Naive B cell (primary cell): ENCODE measurements at regions not wholly inside any gene's neighbourhood (a gene's known extent, or its start where the extent isn't known, plus 50 kb on each side); places are given as distances from the start of the nearest gene placed in this dataset.

ENCODE experiments used
- ATAC-seq, 2 donors: fragments of 150-1000 bp; cut with Tn5 transposase; 2 replicates each; pipeline ENCODE4 v1.10.0; 2021; ENCODE audit warnings: low read depth in 2 of 2, mild to moderate bottlenecking in 2 of 2, moderate library complexity in 2 of 2
- DNase-seq: peaks from one replicate; pipeline ENCODE4 v3.0.0; 2022
- H3K27ac Mint-ChIP-seq, 6 donors: one replicate each; pipeline ENCODE4 v1.8.0; 2020 to 2022; ENCODE audit warnings: mild to moderate bottlenecking in 6 of 6, mixed read lengths in 6 of 6, moderate library complexity in 5 of 6, inconsistent platforms in 2 of 6
- H3K27me3 Mint-ChIP-seq, 3 donors: one replicate each; pipeline ENCODE4 v1.8.0; 2021 to 2022; ENCODE audit warnings: mixed read lengths in 3 of 3, mild to moderate bottlenecking in 1 of 3
- H3K36me3 Mint-ChIP-seq, 2 donors: one replicate each; pipeline ENCODE4 v1.8.0; 2020 to 2022; ENCODE audit warnings: mixed read lengths in 2 of 2, inconsistent platforms in 1 of 2, mild to moderate bottlenecking in 1 of 2
- H3K4me1 Mint-ChIP-seq, 3 donors: one replicate each; pipeline ENCODE4 v1.8.0; 2020 to 2022; ENCODE audit warnings: mixed read lengths in 3 of 3, inconsistent platforms in 1 of 3, mild to moderate bottlenecking in 1 of 3, moderate library complexity in 1 of 3
- H3K4me3 Mint-ChIP-seq, 8 donors: one replicate each; pipeline ENCODE4 v1.8.0; 2020 to 2022; ENCODE audit warnings: mild to moderate bottlenecking in 8 of 8, mixed read lengths in 8 of 8, moderate library complexity in 8 of 8, inconsistent platforms in 2 of 8
- H3K9me3 Mint-ChIP-seq, 7 donors: one replicate each; pipeline ENCODE4 v1.8.0; 2020 to 2022; ENCODE audit warnings: mixed read lengths in 7 of 7, mild to moderate bottlenecking in 5 of 7, inconsistent platforms in 2 of 7, moderate library complexity in 1 of 7

GRCh38 chr11:27254744-27255446 lies 108.1 kb downstream of the CCDC34 start:
- no peaks in the 10 kb centered on the region for H3K36me3 Mint-ChIP-seq
- ATAC-seq (no peak), DNase-seq (no peak)
- H3K4me1 Mint-ChIP-seq, result no peaks in the 10 kb centered on the region
- no peak overlapping the region for H3K4me3 Mint-ChIP-seq
- H3K9me3 Mint-ChIP-seq, result peaks cover 0 to 8% (median 3%) of the 10 kb centered on the region in 7 donors
- peaks cover 9 to 23% (median 14%) of the 10 kb centered on the region in 3 donors for H3K27me3 Mint-ChIP-seq
- H3K27ac Mint-ChIP-seq, result no peak overlapping the region

GRCh38 chr11:27253224-27253623 lies 109.8 kb downstream of the CCDC34 start:
- no peak for ATAC-seq
- Mint-ChIP-seq H3K4me1 (no peaks in the 10 kb centered on the region), H3K36me3 (no peaks in the 10 kb centered on the region), H3K4me3 (no peak overlapping the region), H3K27me3 (peaks cover 9 to 19% (median 14%) of the 10 kb centered on the region in 3 donors), H3K27ac (no peak overlapping the region), H3K9me3 (peaks cover 0 to 8% (median 3%) of the 10 kb centered on the region in 7 donors)
- DNase-seq, result no peak

- H3K4me3 Mint-ChIP-seq, result no peak overlapping the region
- no peak for DNase-seq
- ATAC-seq, result no peak
- peaks cover 2 to 8% (median 7%) of the 10 kb centered on the region in 3 donors for H3K27me3 Mint-ChIP-seq
- no peaks in the 10 kb centered on the region for H3K4me1 Mint-ChIP-seq
- H3K36me3 Mint-ChIP-seq, result no peaks in the 10 kb centered on the region
- peaks cover 0 to 7% (median 3%) of the 10 kb centered on the region in 7 donors for H3K9me3 Mint-ChIP-seq
- no peak overlapping the region for H3K27ac Mint-ChIP-seq
Measured at GRCh38 chr11:27250867-27251665, 111.9 kb downstream of the CCDC34 start.

GRCh38 chr11:27248576-27249509 lies 114.2 kb downstream of the CCDC34 start:
- H3K36me3 Mint-ChIP-seq, result no peaks in the 10 kb centered on the region
- no peak for ATAC-seq
- H3K9me3 Mint-ChIP-seq, result peaks cover 0 to 5% (median 0%) of the 10 kb centered on the region in 7 donors
- no peaks in the 10 kb centered on the region for H3K4me1 Mint-ChIP-seq
- H3K27ac Mint-ChIP-seq, result no peak overlapping the region
- H3K27me3 Mint-ChIP-seq, result no peaks in the 10 kb centered on the region
- DNase-seq, result no peak
- H3K4me3 Mint-ChIP-seq, result no peak overlapping the region

- no peak overlapping the region for H3K27ac Mint-ChIP-seq
- H3K36me3 Mint-ChIP-seq, result no peaks in the 10 kb centered on the region
Measured at GRCh38 chr11:27247660-27248059, 115.4 kb downstream of the CCDC34 start.

GRCh38 chr11:27246925-27247324 lies 116.1 kb downstream of the CCDC34 start:
- Mint-ChIP-seq H3K27ac (no peak overlapping the region), H3K27me3 (peaks cover 0 to 14% (median 6%) of the 10 kb centered on the region in 3 donors), H3K4me1 (no peaks in the 10 kb centered on the region), H3K36me3 (no peaks in the 10 kb centered on the region), H3K9me3 (peaks cover 0 to 5% (median 0%) of the 10 kb centered on the region in 7 donors), H3K4me3 (no peak overlapping the region)
- ATAC-seq, result no peak
- DNase-seq, result no peak

More at GRCh38 chr11:27247660-27248059, 115.4 kb downstream of the CCDC34 start:
- ATAC-seq, result no peak
- H3K9me3 Mint-ChIP-seq, result peaks cover 0 to 5% (median 0%) of the 10 kb centered on the region in 7 donors
- DNase-seq, result no peak
- no peaks in the 10 kb centered on the region for H3K4me1 Mint-ChIP-seq
- H3K27me3 Mint-ChIP-seq, result peaks cover 0 to 10% (median 6%) of the 10 kb centered on the region in 3 donors
- no peak overlapping the region for H3K4me3 Mint-ChIP-seq

GRCh38 chr11:27244900-27245299 lies 118.1 kb downstream of the CCDC34 start:
- no peak for ATAC-seq
- no peak for DNase-seq
- H3K27ac Mint-ChIP-seq, result no peak overlapping the region
- H3K36me3 Mint-ChIP-seq, result no peaks in the 10 kb centered on the region
- H3K4me3 Mint-ChIP-seq, result no peak overlapping the region
- peaks cover 0 to 19% (median 6%) of the 10 kb centered on the region in 3 donors for H3K27me3 Mint-ChIP-seq
- peaks cover 0 to 5% (median 0%) of the 10 kb centered on the region in 7 donors for H3K9me3 Mint-ChIP-seq
- no peaks in the 10 kb centered on the region for H3K4me1 Mint-ChIP-seq

GRCh38 chr11:27242591-27242990 lies 120.4 kb downstream of the CCDC34 start:
- no peak for ATAC-seq
- H3K4me3 Mint-ChIP-seq, result no peak overlapping the region
- no peaks in the 10 kb centered on the region for H3K4me1 Mint-ChIP-seq
- no peak for DNase-seq
- no peak overlapping the region for H3K27ac Mint-ChIP-seq
- H3K27me3 Mint-ChIP-seq, result peaks cover 0 to 19% (median 6%) of the 10 kb centered on the region in 3 donors
- no peaks in the 10 kb centered on the region for H3K36me3 Mint-ChIP-seq
- H3K9me3 Mint-ChIP-seq, result peaks cover 0 to 5% (median 0%) of the 10 kb centered on the region in 7 donors

GRCh38 chr11:27241311-27242122 lies 121.5 kb downstream of the CCDC34 start:
- Mint-ChIP-seq H3K36me3 (no peaks in the 10 kb centered on the region), H3K27me3 (peaks cover 0 to 19% (median 6%) of the 10 kb centered on the region in 3 donors), H3K9me3 (peaks cover 0 to 5% (median 0%) of the 10 kb centered on the region in 7 donors), H3K4me1 (no peaks in the 10 kb centered on the region), H3K4me3 (no peak overlapping the region), H3K27ac (no peak overlapping the region)
- ATAC-seq (no peak), DNase-seq (no peak)

GRCh38 chr11:27239305-27239942 lies 123.6 kb downstream of the CCDC34 start:
- H3K27me3 Mint-ChIP-seq, result peaks cover 0 to 19% (median 6%) of the 10 kb centered on the region in 3 donors
- H3K36me3 Mint-ChIP-seq, result no peaks in the 10 kb centered on the region
- DNase-seq (no peak), ATAC-seq (no peak)
- no peaks in the 10 kb centered on the region for H3K4me1 Mint-ChIP-seq
- no peak overlapping the region for H3K27ac Mint-ChIP-seq
- H3K9me3 Mint-ChIP-seq, result no peaks in the 10 kb centered on the region
- H3K4me3 Mint-ChIP-seq, result no peak overlapping the region

- Mint-ChIP-seq H3K4me3 (no peak overlapping the region), H3K27me3 (peaks cover 0 to 19% (median 6%) of the 10 kb centered on the region in 3 donors), H3K4me1 (no peaks in the 10 kb centered on the region), H3K9me3 (no peaks in the 10 kb centered on the region), H3K27ac (no peak overlapping the region), H3K36me3 (no peaks in the 10 kb centered on the region)
- no peak for DNase-seq
- no peak for ATAC-seq
Measured at GRCh38 chr11:27238811-27239210, 124.2 kb downstream of the CCDC34 start.

GRCh38 chr11:27237643-27238042 lies 125.4 kb downstream of the CCDC34 start:
- H3K4me1 Mint-ChIP-seq, result no peaks in the 10 kb centered on the region
- ATAC-seq (no peak), DNase-seq (no peak)
- no peak overlapping the region for H3K4me3 Mint-ChIP-seq
- no peaks in the 10 kb centered on the region for H3K36me3 Mint-ChIP-seq
- H3K27me3 Mint-ChIP-seq, result peaks cover 0 to 8% (median 0%) of the 10 kb centered on the region in 3 donors
- H3K9me3 Mint-ChIP-seq, result no peaks in the 10 kb centered on the region
- no peak overlapping the region for H3K27ac Mint-ChIP-seq
